ENCODE measurements at regions not wholly inside any gene's neighbourhood (a gene's known extent, or its start where the extent isn't known, plus 50 kb on each side); places are given as distances from the start of the nearest gene placed in this dataset.

DNA sequence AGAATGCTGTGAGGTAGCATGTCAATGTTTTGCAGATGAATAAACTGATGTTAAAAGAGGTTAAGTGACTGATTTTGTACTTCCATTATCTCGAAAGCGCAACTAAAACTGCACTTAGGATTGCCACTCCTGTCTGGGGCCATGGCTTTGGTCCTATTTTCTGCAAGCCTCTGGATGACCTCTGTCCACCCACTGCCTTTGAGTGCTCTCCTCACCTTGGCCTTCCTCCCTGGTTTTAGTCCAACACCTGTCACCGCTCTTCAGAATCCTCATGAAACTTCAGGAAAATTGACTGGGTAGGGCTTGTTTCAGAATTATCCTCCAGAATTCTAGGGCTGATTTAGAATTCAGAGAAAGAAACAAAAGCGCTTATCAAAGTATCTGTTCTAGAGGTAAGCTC, 51.1 kb upstream of the HNMT start:
- TF ChIP-seq RCOR1 (IDR thresholded peaks at IDR 0.05; ENCODE audit: low read length) (no peak), CTCF (IDR thresholded peaks at IDR 0.05) (no peak), POLR2AphosphoS5 (IDR thresholded peaks at IDR 0.05; ENCODE audit: low read depth, low read length) (no peak), FOXJ3 (CRISPR knock-in tag; IDR thresholded peaks at IDR 0.05) (no peak), JUND (IDR thresholded peaks at IDR 0.05) (no peak), MEF2A (IDR thresholded peaks at IDR 0.05; ENCODE audit: borderline replicate concordance, low read depth) (no peak), EP300 (IDR thresholded peaks at IDR 0.05; ENCODE audit: borderline replicate concordance in 1 of 2, low read depth in 1 of 2, low read length in 1 of 2) (no peak), SIN3A (IDR thresholded peaks at IDR 0.05; ENCODE audit: borderline replicate concordance, low read depth, low read length) (no peak), RAD21 (IDR thresholded peaks at IDR 0.05; ENCODE audit: low read length) (no peak), MXI1 (IDR thresholded peaks at IDR 0.05; ENCODE audit: low read depth, low read length) (no peak), EZH2phosphoT487 (IDR thresholded peaks at IDR 0.05; ENCODE audit: borderline replicate concordance, low read depth) (no peak), FOSL2 (IDR thresholded peaks at IDR 0.05; ENCODE audit: borderline replicate concordance, low read depth) (no peak), TAF1 (IDR thresholded peaks at IDR 0.05; ENCODE audit: borderline replicate concordance, low read depth, low read length) (no peak)
- TF ChIP-seq, protein P1, sequence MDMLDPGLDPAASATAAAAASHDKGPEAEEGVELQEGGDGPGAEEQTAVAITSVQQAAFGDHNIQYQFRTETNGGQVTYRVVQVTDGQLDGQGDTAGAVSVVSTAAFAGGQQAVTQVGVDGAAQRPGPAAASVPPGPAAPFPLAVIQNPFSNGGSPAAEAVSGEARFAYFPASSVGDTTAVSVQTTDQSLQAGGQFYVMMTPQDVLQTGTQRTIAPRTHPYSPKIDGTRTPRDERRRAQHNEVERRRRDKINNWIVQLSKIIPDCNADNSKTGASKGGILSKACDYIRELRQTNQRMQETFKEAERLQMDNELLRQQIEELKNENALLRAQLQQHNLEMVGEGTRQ (IDR thresholded peaks at IDR 0.05; ENCODE audit: borderline replicate concordance, low read depth, low read length) = no peak
